Smooth muscle cell (in vitro differentiated cells): ENCODE measurements at regions not wholly inside any gene's neighbourhood (a gene's known extent, or its start where the extent isn't known, plus 50 kb on each side); places are given as distances from the start of the nearest gene placed in this dataset.

Source experiments
- DNase-seq: peaks from one replicate; lab custom pipeline; 2025; ENCODE audit not compliant: unreplicated experiment; lab: John Stamatoyannopoulos, UW
- H2AFZ ChIP-seq: fragments of 200-600 bp; sonication (generic); 2 replicates; pipeline ENCODE4 v1.6.0; 2016; ENCODE audit warnings: antibody characterized with exemption, low read depth, mild to moderate bottlenecking
- H3F3A ChIP-seq: fragments of 200-600 bp; sonication (generic); 2 replicates; pipeline ENCODE4 v1.6.0; 2017; ENCODE audit warnings: antibody characterized with exemption, low read depth
- H3K27ac ChIP-seq: fragments of 200-600 bp; sonication (generic); 2 replicates; pipeline ENCODE4 v1.5.1; 2016; ENCODE audit warnings: low read depth, mild to moderate bottlenecking
- H3K27me3 ChIP-seq: fragments of 200-600 bp; sonication (generic); 2 replicates; pipeline ENCODE4 v1.6.1; 2016; ENCODE audit warnings: low read depth, mild to moderate bottlenecking
- H3K36me3 ChIP-seq: fragments of 200-600 bp; sonication (generic); 2 replicates; pipeline ENCODE4 v1.5.1; 2016; ENCODE audit warnings: low read depth
- H3K4me1 ChIP-seq: fragments of 200-600 bp; sonication (generic); 2 replicates; pipeline ENCODE4 v1.5.1; 2016; ENCODE audit warnings: low read depth
- H3K4me2 ChIP-seq: fragments of 200-600 bp; sonication (generic); 2 replicates; pipeline ENCODE4 v1.6.0; 2016; ENCODE audit warnings: mild to moderate bottlenecking
- H3K4me3 ChIP-seq: fragments of 200-600 bp; sonication (generic); 2 replicates; pipeline ENCODE4 v1.5.1; 2016; ENCODE audit warnings: mild to moderate bottlenecking
- H3K79me2 ChIP-seq: fragments of 200-600 bp; sonication (generic); 2 replicates; pipeline ENCODE4 v1.6.0; 2016; ENCODE audit warnings: low read depth, mild to moderate bottlenecking
- H3K9ac ChIP-seq: fragments of 200-600 bp; sonication (generic); 2 replicates; pipeline ENCODE4 v1.6.0; 2016; ENCODE audit warnings: low read depth
- H3K9me3 ChIP-seq: fragments of 200-600 bp; sonication (generic); replicated peaks from 2 replicates; pipeline ENCODE4 v1.5.1; 2016; ENCODE audit warnings: low read depth
- H4K20me1 ChIP-seq: fragments of 200-600 bp; sonication (generic); 2 replicates; pipeline ENCODE4 v1.6.0; 2016; ENCODE audit warnings: low read depth
- CTCF ChIP-seq: fragments of 200-600 bp; sonication (generic); IDR thresholded peaks from 2 replicates; pipeline ENCODE4 v1.5.1; 2017; ENCODE audit warnings: borderline replicate concordance, mild to moderate bottlenecking, antibody characterized with exemption; ENCODE audit not compliant: insufficient read depth, poor library complexity, severe bottlenecking
- WGBS: methylation state at CpG from one replicate; pipeline ENCODE4 v1.1.7; 2016; ENCODE audit warnings: low lambda C conversion rate; 5-methylcytosine and 5-hydroxymethylcytosine counted together

GRCh38 chr21:27047658-27048314, 80.9 kb upstream of the ADAMTS5 start:
- Histone ChIP-seq H3K4me2 (peak overlapping the region; percentile 44), H3K9ac (peak overlapping the region; percentile 55), H3K36me3 (no peaks in the 10 kb centered on the region), H3K4me3 (no peak overlapping the region), H3K27me3 (no peaks in the 10 kb centered on the region), H3K4me1 (peaks cover 19% of the 10 kb centered on the region), H3K27ac (peak overlapping the region; percentile 86), H3K9me3 (no peaks in the 10 kb centered on the region), H4K20me1 (no peaks in the 10 kb centered on the region), H2AFZ (peak overlapping the region; percentile 43), H3K79me2 (no peaks in the 10 kb centered on the region), H3F3A (no peaks in the 10 kb centered on the region)
- DNase-seq, result no peak
- TF ChIP-seq CTCF, result no peak

GRCh38 chr21:27047283-27047657, 80.4 kb upstream of the ADAMTS5 start:
- no peak for DNase-seq
- no peaks in the 10 kb centered on the region for H3K27me3 ChIP-seq
- peak overlapping the region; percentile 86 for H3K27ac ChIP-seq
- H3K4me2 ChIP-seq, result peak overlapping the region; percentile 44
- H3F3A ChIP-seq, result no peaks in the 10 kb centered on the region
- WGBS, result 8% methylated on average over 3 of the region's 3 CpGs
- no peak for TF ChIP-seq CTCF
- no peaks in the 10 kb centered on the region for H3K79me2 ChIP-seq
- H4K20me1 ChIP-seq, result no peaks in the 10 kb centered on the region
- H3K4me1 ChIP-seq, result peaks cover 19% of the 10 kb centered on the region
- H2AFZ ChIP-seq, result peak overlapping the region; percentile 43
- H3K36me3 ChIP-seq, result no peaks in the 10 kb centered on the region
- H3K9ac ChIP-seq, result peak overlapping the region; percentile 55
- no peaks in the 10 kb centered on the region for H3K9me3 ChIP-seq
- no peak overlapping the region for H3K4me3 ChIP-seq

GRCh38 chr21:27045281-27045985, 78.5 kb upstream of the ADAMTS5 start:
- Histone ChIP-seq H3K36me3 (no peaks in the 10 kb centered on the region), H3K4me1 (peaks cover 19% of the 10 kb centered on the region), H3K4me2 (no peak overlapping the region), H3K27me3 (no peaks in the 10 kb centered on the region), H3K9me3 (no peaks in the 10 kb centered on the region), H3K4me3 (no peak overlapping the region), H4K20me1 (no peaks in the 10 kb centered on the region), H3F3A (no peaks in the 10 kb centered on the region), H3K9ac (no peak overlapping the region), H3K27ac (no peak overlapping the region), H3K79me2 (no peaks in the 10 kb centered on the region), H2AFZ (no peak overlapping the region)
- DNase-seq, result no peak
- WGBS, result 69% methylated on average over 3 of the region's 3 CpGs
- no peak for TF ChIP-seq CTCF

GRCh38 chr21:27043377-27043776, 76.5 kb upstream of the ADAMTS5 start:
- 94% methylated on average over 1 of the region's 1 CpG for WGBS
- Histone ChIP-seq H3K9me3 (no peaks in the 10 kb centered on the region), H4K20me1 (no peaks in the 10 kb centered on the region), H3K36me3 (no peaks in the 10 kb centered on the region), H3K4me1 (peaks cover 19% of the 10 kb centered on the region), H3F3A (no peaks in the 10 kb centered on the region), H3K27me3 (no peaks in the 10 kb centered on the region), H3K4me3 (no peak overlapping the region), H3K4me2 (no peak overlapping the region), H3K9ac (no peak overlapping the region), H3K27ac (no peak overlapping the region), H3K79me2 (no peaks in the 10 kb centered on the region), H2AFZ (no peak overlapping the region)
- no peak for TF ChIP-seq CTCF
- DNase-seq, result no peak
